ENCODE measurements at regions not wholly inside any gene's neighbourhood (a gene's known extent, or its start where the extent isn't known, plus 50 kb on each side); places are given as distances from the start of the nearest gene placed in this dataset.

GRCh38 chr1:203424861-203425662 is 50.5 kb upstream of the PRELP start:
- no peak overlapping the region for H3K9ac ChIP-seq (ENCODE audit: control insufficient read depth, extremely low read depth, insufficient read depth, low read length)
- H3K9me3 ChIP-seq (ENCODE audit: control insufficient read depth, low read depth, low read length) = no peaks in the 10 kb centered on the region
- no peaks in the 10 kb centered on the region for H3K9me1 ChIP-seq (ENCODE audit: control insufficient read depth, extremely low read depth, insufficient read depth, low read length)
- FAIRE-seq (no peak), DNase-seq (ENCODE audit: low read depth, low spot score) (no peak)
- dilution Hi-C loops (cut with MboI; ENCODE audit: extremely low pct_ligation_motif_present, low sequenced_read_pairs) = no loop called here
- H3K79me2 ChIP-seq (ENCODE audit: control insufficient read depth, insufficient read depth, low read length) = no peaks in the 10 kb centered on the region
- H3K27me3 ChIP-seq (ENCODE audit: control insufficient read depth, extremely low read depth, insufficient read depth, low read length) = peaks cover 22% of the 10 kb centered on the region
- TF ChIP-seq EZH2 (IDR thresholded peaks at IDR 0.05; ENCODE audit: low read length) (no peak), CTCF (optimal IDR thresholded peaks at IDR 0.05 in 1 of 3, IDR thresholded peaks at IDR 0.05 in 1 of 3, conservative IDR thresholded peaks at IDR 0.05 in 1 of 3; ENCODE audit: extremely low read depth in 1 of 3, insufficient read depth in 2 of 3, low read length in 3 of 3) (no peak)
- H3K27ac ChIP-seq (ENCODE audit: control insufficient read depth, insufficient read depth, low read length) = no peak overlapping the region
- no peak overlapping the region for H3K4me3 ChIP-seq (ENCODE audit: control insufficient read depth in 2 of 3, extremely low read depth in 1 of 3, insufficient read depth in 2 of 3, low read depth in 1 of 3, low read length in 3 of 3)
- H4K20me1 ChIP-seq (ENCODE audit: control insufficient read depth, extremely low read depth, insufficient read depth, low read length) = no peaks in the 10 kb centered on the region
- H3K36me3 ChIP-seq (ENCODE audit: control insufficient read depth in 2 of 2, extremely low read depth in 1 of 2, insufficient read depth in 2 of 2, low read length in 2 of 2) = no peaks in the 10 kb centered on the region
- H3K4me1 ChIP-seq (ENCODE audit: control insufficient read depth, extremely low read depth, insufficient read depth, low read length) = no peaks in the 10 kb centered on the region
- H2AFZ ChIP-seq (ENCODE audit: control insufficient read depth, low read length) = no peak overlapping the region
- no peak overlapping the region for H3K4me2 ChIP-seq (ENCODE audit: control insufficient read depth, extremely low read depth, insufficient read depth, low read depth, low read length)

GRCh38 chr1:203425663-203425975 is 50.0 kb upstream of the PRELP start:
- no peak overlapping the region for H2AFZ ChIP-seq (ENCODE audit: control insufficient read depth, low read length)
- peaks cover 22% of the 10 kb centered on the region for H3K27me3 ChIP-seq (ENCODE audit: control insufficient read depth, extremely low read depth, insufficient read depth, low read length)
- no peaks in the 10 kb centered on the region for H4K20me1 ChIP-seq (ENCODE audit: control insufficient read depth, extremely low read depth, insufficient read depth, low read length)
- no peak overlapping the region for H3K27ac ChIP-seq (ENCODE audit: control insufficient read depth, insufficient read depth, low read length)
- DNase-seq (ENCODE audit: low read depth, low spot score) = no peak
- H3K4me1 ChIP-seq (ENCODE audit: control insufficient read depth, extremely low read depth, insufficient read depth, low read length) = no peaks in the 10 kb centered on the region
- dilution Hi-C loops (cut with MboI; ENCODE audit: extremely low pct_ligation_motif_present, low sequenced_read_pairs) = no loop called here
- no peaks in the 10 kb centered on the region for H3K9me3 ChIP-seq (ENCODE audit: control insufficient read depth, low read depth, low read length)
- no peak overlapping the region for H3K4me2 ChIP-seq (ENCODE audit: control insufficient read depth, extremely low read depth, insufficient read depth, low read depth, low read length)
- H3K79me2 ChIP-seq (ENCODE audit: control insufficient read depth, insufficient read depth, low read length) = no peaks in the 10 kb centered on the region
- no peak overlapping the region for H3K9ac ChIP-seq (ENCODE audit: control insufficient read depth, extremely low read depth, insufficient read depth, low read length)
- TF ChIP-seq EZH2 (IDR thresholded peaks at IDR 0.05; ENCODE audit: low read length) (no peak), CTCF (optimal IDR thresholded peaks at IDR 0.05 in 1 of 3, IDR thresholded peaks at IDR 0.05 in 1 of 3, conservative IDR thresholded peaks at IDR 0.05 in 1 of 3; ENCODE audit: extremely low read depth in 1 of 3, insufficient read depth in 2 of 3, low read length in 3 of 3) (no peak)
- no peaks in the 10 kb centered on the region for H3K36me3 ChIP-seq (ENCODE audit: control insufficient read depth in 2 of 2, extremely low read depth in 1 of 2, insufficient read depth in 2 of 2, low read length in 2 of 2)
- no peaks in the 10 kb centered on the region for H3K9me1 ChIP-seq (ENCODE audit: control insufficient read depth, extremely low read depth, insufficient read depth, low read length)
- FAIRE-seq = peak; percentile 20
- H3K4me3 ChIP-seq (ENCODE audit: control insufficient read depth in 2 of 3, extremely low read depth in 1 of 3, insufficient read depth in 2 of 3, low read depth in 1 of 3, low read length in 3 of 3) = no peak overlapping the region

All from keratinocyte (primary cell).